Lower leg skin (tissue), 4 donors: ENCODE measurements at regions not wholly inside any gene's neighbourhood (a gene's known extent, or its start where the extent isn't known, plus 50 kb on each side); places are given as distances from the start of the nearest gene placed in this dataset.

Source experiments
- DNase-seq, 2 donors: peaks; one replicate each; pipeline ENCODE4 v3.0.0-alpha.2; 2019; ENCODE audit warnings: low spot score in 2 of 2
- H3K4me3 ChIP-seq: fragments of 200-600 bp; sonication (generic); 2 replicates; pipeline ENCODE4 v1.5.1; 2017; ENCODE audit warnings: mild to moderate bottlenecking, low read depth; ENCODE audit not compliant: poor library complexity, severe bottlenecking
- CTCF ChIP-seq, 3 donors: fragments of 450-650 bp; IDR thresholded peaks; one replicate each; pipeline ENCODE4 v1.5.1; 2016; ENCODE audit warnings: antibody characterized with exemption in 3 of 3, mild to moderate bottlenecking in 3 of 3, moderate library complexity in 2 of 3
- POLR2A ChIP-seq, 2 donors: fragments of 450-650 bp; IDR thresholded peaks; one replicate each; pipeline ENCODE4 v1.6.1; 2016 to 2017; ENCODE audit warnings: antibody characterized with exemption in 2 of 2, mild to moderate bottlenecking in 1 of 2, moderate library complexity in 1 of 2
- WGBS, 2 donors: methylation state at CpG; one replicate each; pipeline ENCODE4 v1.1.5; 2018; 5-methylcytosine and 5-hydroxymethylcytosine counted together
- intact Hi-C: fragments of 100-400 bp; cut with DNase I; formaldehyde crosslinking; loops from one replicate; pipeline ENCODE4 v1.15.0; 2023; ENCODE audit warnings: low total_unique reads

DNA sequence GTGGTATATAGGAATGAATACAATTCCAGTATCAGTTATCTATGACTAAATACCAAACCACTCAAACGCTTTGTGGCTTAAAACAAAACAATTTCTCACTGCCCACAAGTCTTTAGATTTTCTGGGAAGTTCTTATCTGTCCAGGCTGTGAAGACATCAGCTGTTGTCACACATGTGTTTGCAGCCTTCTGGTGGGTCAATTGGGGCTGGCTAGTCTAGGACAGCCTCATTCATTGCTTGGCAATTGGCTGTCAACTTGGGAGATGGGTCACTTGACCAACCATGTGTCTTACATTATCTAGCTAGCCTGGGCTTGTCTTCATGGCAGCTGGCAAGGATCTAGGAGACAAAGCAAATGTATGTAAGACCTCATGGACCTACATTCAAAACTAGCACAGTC, 53.8 kb upstream of the PAPPA start:
- intact Hi-C loops: no loop called here
- TF ChIP-seq CTCF (IDR thresholded peaks at IDR 0.05) (no peak), POLR2A (IDR thresholded peaks at IDR 0.05) (no peak)
- H3K4me3 ChIP-seq: no peak overlapping the region
- 78 to 90% methylated on average over 1 of the region's 1 CpG for WGBS, 2 donors
- no peak for DNase-seq

DNA sequence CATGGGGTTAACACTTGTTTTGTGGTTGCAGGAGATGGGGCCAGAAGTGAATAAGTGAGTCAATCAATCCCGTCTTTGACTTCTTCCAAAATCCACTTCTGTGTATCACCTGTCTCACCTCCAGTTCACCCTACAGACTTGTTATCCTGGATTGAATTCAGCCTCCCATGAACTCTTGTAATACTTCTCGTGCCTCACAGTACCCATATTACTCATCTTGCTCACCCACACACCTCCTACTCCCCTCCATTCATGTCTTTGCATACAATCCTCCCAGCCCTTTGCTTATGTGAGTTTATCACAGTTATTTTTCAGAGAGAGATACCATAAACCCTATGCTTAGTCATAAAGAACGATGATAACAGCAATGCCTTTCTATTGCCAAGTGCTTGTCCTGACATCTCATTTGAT, 52.9 kb upstream of the PAPPA start:
- no peak overlapping the region for H3K4me3 ChIP-seq
- intact Hi-C loops: no loop called here
- TF ChIP-seq POLR2A (IDR thresholded peaks at IDR 0.05) (no peak), CTCF (IDR thresholded peaks at IDR 0.05) (no peak)
- no peak for DNase-seq
- WGBS, 2 donors: 36 to 54% methylated on average over 3 of the region's 3 CpGs

- WGBS, 2 donors: 3 to 15% methylated on average over 1 of the region's 1 CpG
- TF ChIP-seq CTCF (IDR thresholded peaks at IDR 0.05) (no peak), POLR2A (IDR thresholded peaks at IDR 0.05) (no peak)
- intact Hi-C loops: no loop called here
Observed at GRCh38 chr9:116101516-116101915, 52.1 kb upstream of the PAPPA start.

GRCh38 chr9:116102596-116102995, 51.0 kb upstream of the PAPPA start:
- no peak overlapping the region for H3K4me3 ChIP-seq
- no peak for DNase-seq
- WGBS, 2 donors: 70 to 82% methylated on average over 6 of the region's 6 CpGs
- no peak for TF ChIP-seq POLR2A (IDR thresholded peaks at IDR 0.05)
- TF ChIP-seq CTCF (IDR thresholded peaks at IDR 0.05): no peak
- intact Hi-C loops: no loop called here

More at GRCh38 chr9:116101516-116101915, 52.1 kb upstream of the PAPPA start:
- DNase-seq: no peak
- no peak overlapping the region for H3K4me3 ChIP-seq
